Thoracic aorta (tissue), 2 donors: ENCODE measurements at regions not wholly inside any gene's neighbourhood (a gene's known extent, or its start where the extent isn't known, plus 50 kb on each side); places are given as distances from the start of the nearest gene placed in this dataset.

Source experiments
- ATAC-seq: fragments of 150-250 bp; one replicate; pipeline ENCODE4 v1.8.0; 2017; ENCODE audit warnings: low read depth; ENCODE audit not compliant: insufficient number of reproducible peaks, low FRiP score
- DNase-seq: peaks from one replicate; pipeline ENCODE4 v3.0.0-alpha.2; 2020; ENCODE audit warnings: low spot score
- H3K27ac ChIP-seq, 2 donors: fragments of 200-600 bp; sonication (generic); 1 replicate in 1 of 2; 2 replicates in 1 of 2; pipeline ENCODE4 v1.5.1; 2016; ENCODE audit warnings: mild to moderate bottlenecking in 2 of 2, moderate library complexity in 2 of 2
- H3K27me3 ChIP-seq: fragments of 200-600 bp; sonication (generic); replicated peaks from 2 replicates; pipeline ENCODE4 v1.6.0; 2016; ENCODE audit warnings: mild to moderate bottlenecking; ENCODE audit not compliant: insufficient read depth
- H3K36me3 ChIP-seq: fragments of 200-600 bp; sonication (generic); one replicate; pipeline ENCODE4 v1.5.1; 2016
- H3K4me1 ChIP-seq, 2 donors: fragments of 200-600 bp; sonication (generic); 1 replicate in 1 of 2; 2 replicates in 1 of 2; pipeline versions ENCODE4 v1.5.1 to v1.6.0; 2016; ENCODE audit warnings: low read depth in 2 of 2, mild to moderate bottlenecking in 1 of 2; ENCODE audit not compliant: control insufficient read depth in 1 of 2
- H3K4me3 ChIP-seq: fragments of 200-600 bp; sonication (generic); 2 replicates; pipeline ENCODE4 v1.5.1; 2016; ENCODE audit warnings: mild to moderate bottlenecking
- H3K9me3 ChIP-seq: fragments of 200-600 bp; sonication (generic); 2 replicates; pipeline ENCODE4 v1.5.1; 2016
- TF ChIP-seq, protein P1 (sequence below): fragments of 200-600 bp; sonication (generic); IDR thresholded peaks from one replicate; pipeline ENCODE4 v1.5.1; 2019; ENCODE audit warnings: antibody characterized with exemption

DNA sequence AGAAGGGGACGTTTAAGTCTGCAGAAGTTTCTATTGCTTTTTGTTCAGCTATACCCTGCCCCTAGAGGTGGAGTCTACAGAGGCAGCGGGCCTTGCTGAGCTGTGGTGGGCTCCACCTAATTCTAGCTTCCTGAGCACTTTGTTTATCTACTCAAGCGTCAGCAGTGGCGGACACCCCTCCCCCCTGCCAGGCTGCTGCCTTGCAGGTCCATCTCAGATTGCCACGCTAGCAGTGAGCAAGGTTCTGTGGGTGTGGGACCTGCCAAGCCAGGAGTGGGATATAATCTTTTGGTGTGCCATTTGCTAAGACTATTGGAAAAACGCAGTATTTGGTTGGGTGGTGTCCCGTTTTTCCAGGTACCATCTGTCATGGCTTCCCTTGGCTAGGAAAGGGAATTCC lies 147.3 kb upstream of the PRPS1L1 start:
- TF ChIP-seq, protein P1, sequence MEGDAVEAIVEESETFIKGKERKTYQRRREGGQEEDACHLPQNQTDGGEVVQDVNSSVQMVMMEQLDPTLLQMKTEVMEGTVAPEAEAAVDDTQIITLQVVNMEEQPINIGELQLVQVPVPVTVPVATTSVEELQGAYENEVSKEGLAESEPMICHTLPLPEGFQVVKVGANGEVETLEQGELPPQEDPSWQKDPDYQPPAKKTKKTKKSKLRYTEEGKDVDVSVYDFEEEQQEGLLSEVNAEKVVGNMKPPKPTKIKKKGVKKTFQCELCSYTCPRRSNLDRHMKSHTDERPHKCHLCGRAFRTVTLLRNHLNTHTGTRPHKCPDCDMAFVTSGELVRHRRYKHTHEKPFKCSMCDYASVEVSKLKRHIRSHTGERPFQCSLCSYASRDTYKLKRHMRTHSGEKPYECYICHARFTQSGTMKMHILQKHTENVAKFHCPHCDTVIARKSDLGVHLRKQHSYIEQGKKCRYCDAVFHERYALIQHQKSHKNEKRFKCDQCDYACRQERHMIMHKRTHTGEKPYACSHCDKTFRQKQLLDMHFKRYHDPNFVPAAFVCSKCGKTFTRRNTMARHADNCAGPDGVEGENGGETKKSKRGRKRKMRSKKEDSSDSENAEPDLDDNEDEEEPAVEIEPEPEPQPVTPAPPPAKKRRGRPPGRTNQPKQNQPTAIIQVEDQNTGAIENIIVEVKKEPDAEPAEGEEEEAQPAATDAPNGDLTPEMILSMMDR: no peak

DNA sequence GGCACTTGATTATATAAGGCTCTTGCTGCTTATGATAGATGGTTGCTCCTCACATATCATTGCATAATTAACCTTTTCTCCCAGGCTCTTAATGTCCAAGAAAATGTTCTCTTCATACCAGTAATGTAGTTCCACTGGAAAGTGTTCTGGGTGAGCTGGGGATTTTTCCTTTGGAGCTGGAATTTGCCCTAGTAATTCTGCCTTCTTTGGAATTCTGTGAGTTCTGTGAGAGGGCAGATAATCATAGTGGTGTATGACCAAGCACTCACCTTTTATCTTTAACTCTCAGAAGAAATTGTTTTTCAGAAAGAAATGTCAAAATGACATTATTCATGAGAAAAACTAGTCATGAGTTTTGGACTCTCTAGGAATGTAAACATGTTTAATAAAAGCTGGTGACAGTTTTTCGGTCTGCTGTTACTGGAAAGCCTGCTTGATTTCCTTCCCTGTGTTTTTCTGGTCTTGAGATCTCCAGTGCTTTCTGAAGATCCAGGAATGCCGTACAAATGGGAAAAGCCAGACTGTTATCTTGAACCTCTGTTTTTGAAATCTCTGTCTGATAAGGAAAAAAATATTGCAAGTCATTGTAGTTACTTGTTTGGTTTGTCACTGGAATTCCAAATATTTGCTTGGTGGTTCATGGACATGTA lies 148.3 kb upstream of the PRPS1L1 start:
- Histone ChIP-seq H3K27me3 (no peaks in the 10 kb centered on the region), H3K4me3 (no peak overlapping the region), H3K9me3 (no peaks in the 10 kb centered on the region), H3K36me3 (no peaks in the 10 kb centered on the region), H3K27ac (no peak overlapping the region), H3K4me1 (peaks cover 0 to 5% of the 10 kb centered on the region in 2 donors)
- DNase-seq (no peak), ATAC-seq (no peak)
- TF ChIP-seq, protein P1: no peak

More for the DNA sequence above, 147.3 kb upstream of the PRPS1L1 start:
- ATAC-seq (no peak), DNase-seq (no peak)
- no peaks in the 10 kb centered on the region for H3K9me3 ChIP-seq
- peaks cover 0 to 5% of the 10 kb centered on the region in 2 donors for H3K4me1 ChIP-seq
- H3K27ac ChIP-seq: no peak overlapping the region
- H3K27me3 ChIP-seq: no peaks in the 10 kb centered on the region
- H3K36me3 ChIP-seq: no peaks in the 10 kb centered on the region
- no peak overlapping the region for H3K4me3 ChIP-seq

DNA sequence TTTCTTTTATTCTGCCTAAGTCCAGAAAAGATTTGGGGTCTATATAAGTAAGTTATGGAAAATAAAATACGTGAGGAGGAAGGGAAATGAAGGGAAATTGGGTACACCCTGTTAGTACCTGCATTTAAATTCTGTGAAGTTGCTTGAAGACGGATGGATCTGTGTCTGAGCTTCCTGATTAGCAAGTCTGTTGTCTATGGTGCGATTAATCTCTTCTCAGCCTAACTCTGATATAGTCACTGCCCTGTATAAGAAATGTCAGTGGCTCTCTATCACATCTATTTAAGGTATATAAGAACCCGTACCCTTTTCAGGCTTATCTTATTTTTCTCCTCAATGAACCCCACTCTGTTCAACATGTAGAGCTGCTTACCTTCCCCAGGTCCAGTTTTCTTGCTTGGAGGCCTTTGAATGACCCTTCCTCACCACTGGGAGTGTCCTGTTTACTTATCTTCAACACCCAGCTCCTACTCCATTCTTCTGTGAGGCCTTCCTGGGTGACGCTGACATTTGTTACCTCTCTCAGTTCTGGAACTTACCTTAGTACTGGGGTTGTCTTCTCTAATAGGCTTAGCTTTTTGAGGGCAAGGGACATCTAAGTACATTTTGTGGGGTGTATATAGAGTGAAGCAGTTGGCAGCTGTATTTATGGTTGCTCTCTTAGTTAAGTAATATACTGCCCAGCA lies 149.6 kb upstream of the PRPS1L1 start:
- Histone ChIP-seq H3K36me3 (no peaks in the 10 kb centered on the region), H3K27me3 (no peaks in the 10 kb centered on the region), H3K27ac (no peak overlapping the region), H3K9me3 (no peaks in the 10 kb centered on the region), H3K4me3 (no peak overlapping the region), H3K4me1 (peaks cover 0 to 5% of the 10 kb centered on the region in 2 donors)
- ATAC-seq: no peak
- TF ChIP-seq, protein P1: no peak
- DNase-seq: no peak

DNA sequence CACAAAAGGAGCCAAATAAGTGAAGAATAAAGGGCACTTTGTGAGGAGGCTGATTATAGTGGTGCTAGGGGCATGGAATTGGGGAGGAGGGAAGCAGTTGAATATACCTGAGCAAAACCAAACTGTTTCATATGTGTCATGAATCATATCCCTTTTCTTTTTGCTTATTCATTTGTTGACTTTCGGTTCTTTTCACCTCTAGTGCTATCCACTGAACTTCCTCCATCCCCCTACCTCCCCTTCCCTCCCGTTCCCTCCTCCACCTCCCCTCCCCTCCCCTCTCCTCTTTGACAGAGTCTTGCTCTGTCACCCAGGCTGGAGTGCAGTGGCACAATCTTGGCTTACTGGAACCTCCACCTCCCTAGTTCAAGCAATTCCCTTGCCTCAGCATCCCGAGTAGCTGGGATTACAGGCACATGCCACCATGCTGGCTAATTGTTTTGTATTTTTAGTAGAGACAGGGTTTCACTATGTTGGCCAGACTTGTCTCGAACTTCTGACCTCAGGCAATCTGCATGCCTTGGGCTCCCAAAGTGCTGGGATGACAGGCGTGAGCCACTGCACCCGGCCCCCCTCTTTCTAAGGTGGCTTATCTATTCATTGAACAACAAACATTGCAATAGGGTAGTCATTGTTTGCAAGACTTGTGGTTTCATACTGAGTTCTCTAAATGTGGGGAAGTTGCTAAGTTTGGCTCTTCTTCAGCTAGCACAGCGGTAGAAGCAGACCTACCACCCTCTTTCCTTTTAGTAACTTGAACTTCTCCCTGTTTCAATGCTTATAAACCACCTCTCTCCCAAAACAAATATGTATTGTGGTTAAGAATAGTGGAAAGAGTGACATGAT lies 150.4 kb upstream of the PRPS1L1 start:
- no peak for ATAC-seq
- TF ChIP-seq, protein P1: no peak
- no peaks in the 10 kb centered on the region for H3K36me3 ChIP-seq
- no peaks in the 10 kb centered on the region for H3K9me3 ChIP-seq
- H3K4me3 ChIP-seq: no peak overlapping the region
- peaks cover 0 to 5% of the 10 kb centered on the region in 2 donors for H3K4me1 ChIP-seq
- H3K27ac ChIP-seq: no peak overlapping the region
- no peak for DNase-seq
- H3K27me3 ChIP-seq: no peaks in the 10 kb centered on the region

DNA sequence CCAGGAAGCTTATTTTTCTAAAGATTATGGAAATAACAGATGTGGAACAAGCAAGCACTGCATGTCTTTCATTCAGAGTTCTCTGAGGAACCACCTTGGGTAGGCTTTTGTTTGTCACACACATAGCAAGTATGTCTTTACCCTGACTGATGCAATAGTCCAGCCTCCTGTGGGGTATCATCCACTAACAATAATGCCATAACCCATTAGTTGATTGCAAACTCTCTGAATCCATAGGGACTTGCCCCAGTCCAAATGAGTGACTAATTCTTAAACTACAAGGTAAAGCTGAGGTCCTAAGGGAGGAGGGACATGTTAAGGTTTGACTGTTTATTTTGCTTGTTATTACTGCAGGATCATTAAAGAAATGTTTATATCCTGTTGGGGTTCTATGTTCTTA lies 151.4 kb upstream of the PRPS1L1 start:
- Histone ChIP-seq H3K4me1 (peaks cover 0 to 5% of the 10 kb centered on the region in 2 donors), H3K27me3 (no peaks in the 10 kb centered on the region), H3K36me3 (no peaks in the 10 kb centered on the region), H3K27ac (no peak overlapping the region), H3K4me3 (no peak overlapping the region), H3K9me3 (no peaks in the 10 kb centered on the region)
- DNase-seq (no peak), ATAC-seq (no peak)
- TF ChIP-seq, protein P1: no peak
